B cell (primary cell): ENCODE measurements at regions not wholly inside any gene's neighbourhood (a gene's known extent, or its start where the extent isn't known, plus 50 kb on each side); places are given as distances from the start of the nearest gene placed in this dataset.

Source experiments
- CTCF ChIP-seq: fragments of 200-600 bp; IDR thresholded peaks from one replicate; pipeline ENCODE4 v1.8.0; 2022; ENCODE audit warnings: antibody characterized with exemption, mild to moderate bottlenecking
- EZH2 ChIP-seq: IDR thresholded peaks from 2 replicates; pipeline ENCODE4 v1.6.1; 2012; ENCODE audit warnings: borderline replicate concordance, low read depth, mild to moderate bottlenecking, moderate library complexity, low read length; ENCODE audit not compliant: insufficient read depth, poor library complexity, severe bottlenecking

GRCh38 chr4:132124624-132124974 is 1024.5 kb upstream of the PCDH10 start:
- TF ChIP-seq CTCF (no peak), EZH2 (no peak)
